GM12873 (cell line): ENCODE measurements at regions not wholly inside any gene's neighbourhood (a gene's known extent, or its start where the extent isn't known, plus 50 kb on each side); places are given as distances from the start of the nearest gene placed in this dataset.

Experiments used
- CTCF ChIP-seq: IDR thresholded peaks from 2 replicates; pipeline ENCODE4 v1.5.1; 2012; ENCODE audit warnings: low read depth, mild to moderate bottlenecking, moderate library complexity, low read length, control low read depth; ENCODE audit not compliant: insufficient read depth; ENCODE audit errors: missing control alignments

- TF ChIP-seq CTCF, result no peak
Measured at GRCh38 chr11:37963440-37963839, 1365.4 kb upstream of the RAG2 start.

GRCh38 chr11:37957717-37958116, 1359.7 kb upstream of the RAG2 start:
- no peak for TF ChIP-seq CTCF

- TF ChIP-seq CTCF, result no peak
Measured at GRCh38 chr11:37951996-37952395, 1354.0 kb upstream of the RAG2 start.

- no peak for TF ChIP-seq CTCF
Measured at GRCh38 chr11:37948258-37948657, 1350.2 kb upstream of the RAG2 start.

GRCh38 chr11:37947821-37948220, 1349.8 kb upstream of the RAG2 start:
- no peak for TF ChIP-seq CTCF

- peak; percentile 68 for TF ChIP-seq CTCF
Measured at GRCh38 chr11:37946155-37946766, 1348.2 kb upstream of the RAG2 start.

- no peak for TF ChIP-seq CTCF
Measured at GRCh38 chr11:37942081-37942480, 1344.0 kb upstream of the RAG2 start.
